ENCODE measurements at regions not wholly inside any gene's neighbourhood (a gene's known extent, or its start where the extent isn't known, plus 50 kb on each side); places are given as distances from the start of the nearest gene placed in this dataset.

- H3K4me1 ChIP-seq (ENCODE audit: insufficient read depth, low read length, severe bottlenecking), result no peaks in the 10 kb centered on the region
- no peak for TF ChIP-seq EZH2 (IDR thresholded peaks at IDR 0.05; ENCODE audit: borderline replicate concordance, low read length)
- no peak for TF ChIP-seq CTCF (IDR thresholded peaks at IDR 0.05; ENCODE audit: low read length)
- H3K79me2 ChIP-seq (ENCODE audit: insufficient read depth, low read length), result no peaks in the 10 kb centered on the region
- no peak overlapping the region for H3K27ac ChIP-seq (ENCODE audit: low read depth, low read length, poor library complexity, severe bottlenecking)
- H3K4me3 ChIP-seq (ENCODE audit: low read depth, low read length, poor library complexity, severe bottlenecking), result no peak overlapping the region
- H2AFZ ChIP-seq (ENCODE audit: low read length), result no peak overlapping the region
- H3K36me3 ChIP-seq (ENCODE audit: insufficient read depth, low read length), result no peaks in the 10 kb centered on the region
- H3K9me2 ChIP-seq (ENCODE audit: low read depth, low read length), result no peaks in the 10 kb centered on the region
- H3K4me2 ChIP-seq (ENCODE audit: low read length), result no peak overlapping the region
- no peak overlapping the region for H3K9ac ChIP-seq (ENCODE audit: low read length)
- no peaks in the 10 kb centered on the region for H3K9me3 ChIP-seq (ENCODE audit: low read length)
- H3F3A ChIP-seq (ENCODE audit: insufficient read depth, low read length), result no peaks in the 10 kb centered on the region
- no peaks in the 10 kb centered on the region for H3K27me3 ChIP-seq (ENCODE audit: insufficient read depth, low read length)
- no peaks in the 10 kb centered on the region for H4K20me1 ChIP-seq (ENCODE audit: insufficient read depth, low read length)
These were observed 656.5 kb upstream of the NR2F2 start for GRCh38 chr15:95674031-95674430.

- Histone ChIP-seq H3K9ac (ENCODE audit: low read length) (no peak overlapping the region), H3K79me2 (ENCODE audit: insufficient read depth, low read length) (no peaks in the 10 kb centered on the region), H3K4me2 (ENCODE audit: low read length) (no peak overlapping the region), H3K4me3 (ENCODE audit: low read depth, low read length, poor library complexity, severe bottlenecking) (no peak overlapping the region), H3K9me3 (ENCODE audit: low read length) (no peaks in the 10 kb centered on the region), H3K9me2 (ENCODE audit: low read depth, low read length) (no peaks in the 10 kb centered on the region), H3K27ac (ENCODE audit: low read depth, low read length, poor library complexity, severe bottlenecking) (no peak overlapping the region), H4K20me1 (ENCODE audit: insufficient read depth, low read length) (no peaks in the 10 kb centered on the region), H3K4me1 (ENCODE audit: insufficient read depth, low read length, severe bottlenecking) (no peaks in the 10 kb centered on the region), H3K27me3 (ENCODE audit: insufficient read depth, low read length) (no peaks in the 10 kb centered on the region), H3K36me3 (ENCODE audit: insufficient read depth, low read length) (no peaks in the 10 kb centered on the region), H2AFZ (ENCODE audit: low read length) (no peak overlapping the region), H3F3A (ENCODE audit: insufficient read depth, low read length) (no peaks in the 10 kb centered on the region)
- TF ChIP-seq EZH2 (IDR thresholded peaks at IDR 0.05; ENCODE audit: borderline replicate concordance, low read length) (no peak), CTCF (IDR thresholded peaks at IDR 0.05; ENCODE audit: low read length) (no peak)
These were observed 654.0 kb upstream of the NR2F2 start for GRCh38 chr15:95676500-95676899.

- H2AFZ ChIP-seq (ENCODE audit: low read length), result no peak overlapping the region
- H3K79me2 ChIP-seq (ENCODE audit: insufficient read depth, low read length), result no peaks in the 10 kb centered on the region
- H3F3A ChIP-seq (ENCODE audit: insufficient read depth, low read length), result no peaks in the 10 kb centered on the region
- no peaks in the 10 kb centered on the region for H3K36me3 ChIP-seq (ENCODE audit: insufficient read depth, low read length)
- H3K4me3 ChIP-seq (ENCODE audit: low read depth, low read length, poor library complexity, severe bottlenecking), result no peak overlapping the region
- H3K4me2 ChIP-seq (ENCODE audit: low read length), result no peak overlapping the region
- H3K9me2 ChIP-seq (ENCODE audit: low read depth, low read length), result no peaks in the 10 kb centered on the region
- H3K27me3 ChIP-seq (ENCODE audit: insufficient read depth, low read length), result no peaks in the 10 kb centered on the region
- H4K20me1 ChIP-seq (ENCODE audit: insufficient read depth, low read length), result no peaks in the 10 kb centered on the region
- H3K4me1 ChIP-seq (ENCODE audit: insufficient read depth, low read length, severe bottlenecking), result no peaks in the 10 kb centered on the region
- H3K9ac ChIP-seq (ENCODE audit: low read length), result no peak overlapping the region
- H3K9me3 ChIP-seq (ENCODE audit: low read length), result no peaks in the 10 kb centered on the region
- TF ChIP-seq CTCF (IDR thresholded peaks at IDR 0.05; ENCODE audit: low read length) (no peak), EZH2 (IDR thresholded peaks at IDR 0.05; ENCODE audit: borderline replicate concordance, low read length) (no peak)
- H3K27ac ChIP-seq (ENCODE audit: low read depth, low read length, poor library complexity, severe bottlenecking), result no peak overlapping the region
These were observed 650.5 kb upstream of the NR2F2 start for GRCh38 chr15:95679847-95680582.
